Lower leg skin (tissue), 4 donors: ENCODE measurements at regions not wholly inside any gene's neighbourhood (a gene's known extent, or its start where the extent isn't known, plus 50 kb on each side); places are given as distances from the start of the nearest gene placed in this dataset.

Experiments
- DNase-seq, 2 donors: peaks; one replicate each; pipeline ENCODE4 v3.0.0-alpha.2; 2019; ENCODE audit warnings: low spot score in 2 of 2
- H3K4me3 ChIP-seq: fragments of 200-600 bp; sonication (generic); 2 replicates; pipeline ENCODE4 v1.5.1; 2017; ENCODE audit warnings: mild to moderate bottlenecking, low read depth; ENCODE audit not compliant: poor library complexity, severe bottlenecking
- POLR2A ChIP-seq, 2 donors: fragments of 450-650 bp; IDR thresholded peaks; one replicate each; pipeline ENCODE4 v1.6.1; 2016 to 2017; ENCODE audit warnings: antibody characterized with exemption in 2 of 2, mild to moderate bottlenecking in 1 of 2, moderate library complexity in 1 of 2
- WGBS, 2 donors: methylation state at CpG; one replicate each; pipeline ENCODE4 v1.1.5; 2018; 5-methylcytosine and 5-hydroxymethylcytosine counted together
- intact Hi-C: fragments of 100-400 bp; cut with DNase I; formaldehyde crosslinking; loops from one replicate; pipeline ENCODE4 v1.15.0; 2023; ENCODE audit warnings: low total_unique reads
- TF ChIP-seq, protein P1 (sequence below), 3 donors: fragments of 450-650 bp; IDR thresholded peaks; one replicate each; pipeline ENCODE4 v1.5.1; 2016; ENCODE audit warnings: antibody characterized with exemption in 3 of 3, mild to moderate bottlenecking in 3 of 3, moderate library complexity in 2 of 3

DNA sequence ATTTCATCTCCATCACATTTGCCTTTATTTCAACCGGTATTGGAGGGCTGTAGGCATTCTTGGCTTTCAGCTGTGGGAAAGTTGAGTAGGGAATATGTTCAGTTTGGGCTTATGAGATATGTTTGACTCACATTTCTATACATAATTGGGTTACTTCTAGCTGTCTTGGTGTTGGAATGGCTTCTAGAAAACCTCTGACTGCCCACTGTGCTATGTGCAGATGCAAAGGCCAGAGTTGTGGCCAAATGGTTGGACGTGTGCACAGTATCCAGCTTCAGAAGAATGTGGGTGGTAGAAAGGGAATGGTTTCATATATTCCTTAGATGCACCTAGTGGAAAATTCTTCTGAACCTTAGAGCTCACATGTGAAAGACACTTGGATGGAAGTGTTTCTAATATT, 92.6 kb upstream of the H2AZ1 start:
- intact Hi-C loops = no loop called here
- H3K4me3 ChIP-seq = no peak overlapping the region
- TF ChIP-seq, protein P1, sequence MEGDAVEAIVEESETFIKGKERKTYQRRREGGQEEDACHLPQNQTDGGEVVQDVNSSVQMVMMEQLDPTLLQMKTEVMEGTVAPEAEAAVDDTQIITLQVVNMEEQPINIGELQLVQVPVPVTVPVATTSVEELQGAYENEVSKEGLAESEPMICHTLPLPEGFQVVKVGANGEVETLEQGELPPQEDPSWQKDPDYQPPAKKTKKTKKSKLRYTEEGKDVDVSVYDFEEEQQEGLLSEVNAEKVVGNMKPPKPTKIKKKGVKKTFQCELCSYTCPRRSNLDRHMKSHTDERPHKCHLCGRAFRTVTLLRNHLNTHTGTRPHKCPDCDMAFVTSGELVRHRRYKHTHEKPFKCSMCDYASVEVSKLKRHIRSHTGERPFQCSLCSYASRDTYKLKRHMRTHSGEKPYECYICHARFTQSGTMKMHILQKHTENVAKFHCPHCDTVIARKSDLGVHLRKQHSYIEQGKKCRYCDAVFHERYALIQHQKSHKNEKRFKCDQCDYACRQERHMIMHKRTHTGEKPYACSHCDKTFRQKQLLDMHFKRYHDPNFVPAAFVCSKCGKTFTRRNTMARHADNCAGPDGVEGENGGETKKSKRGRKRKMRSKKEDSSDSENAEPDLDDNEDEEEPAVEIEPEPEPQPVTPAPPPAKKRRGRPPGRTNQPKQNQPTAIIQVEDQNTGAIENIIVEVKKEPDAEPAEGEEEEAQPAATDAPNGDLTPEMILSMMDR (IDR thresholded peaks at IDR 0.05) = no peak
- TF ChIP-seq POLR2A (IDR thresholded peaks at IDR 0.05) = no peak
- 81% methylated on average over 2 of the region's 2 CpGs for WGBS, 2 donors
- DNase-seq = no peak

DNA sequence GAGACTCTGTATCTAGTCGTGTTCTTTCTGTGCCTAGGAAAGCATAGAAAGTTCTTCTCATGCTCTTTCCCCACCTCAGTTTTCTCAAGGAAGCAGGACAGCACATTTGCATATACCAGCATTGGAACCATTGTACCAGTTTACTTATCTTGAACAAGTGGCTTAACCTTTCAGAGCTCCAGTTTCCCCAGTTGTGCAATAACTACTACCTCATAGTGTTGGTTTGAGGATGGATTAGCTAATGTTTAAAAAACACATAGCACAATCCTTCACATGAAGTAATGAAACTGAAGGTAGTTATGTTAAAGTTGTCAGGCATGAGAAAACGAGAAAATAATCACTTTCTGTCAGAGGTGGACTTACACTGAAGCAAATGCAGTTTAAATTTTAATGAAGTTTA, 92.2 kb upstream of the H2AZ1 start:
- DNase-seq = no peak
- TF ChIP-seq, protein P1 (IDR thresholded peaks at IDR 0.05) = no peak
- WGBS, 2 donors = 65 to 74% methylated on average over 2 of the region's 2 CpGs
- no peak overlapping the region for H3K4me3 ChIP-seq
- intact Hi-C loops = no loop called here

DNA sequence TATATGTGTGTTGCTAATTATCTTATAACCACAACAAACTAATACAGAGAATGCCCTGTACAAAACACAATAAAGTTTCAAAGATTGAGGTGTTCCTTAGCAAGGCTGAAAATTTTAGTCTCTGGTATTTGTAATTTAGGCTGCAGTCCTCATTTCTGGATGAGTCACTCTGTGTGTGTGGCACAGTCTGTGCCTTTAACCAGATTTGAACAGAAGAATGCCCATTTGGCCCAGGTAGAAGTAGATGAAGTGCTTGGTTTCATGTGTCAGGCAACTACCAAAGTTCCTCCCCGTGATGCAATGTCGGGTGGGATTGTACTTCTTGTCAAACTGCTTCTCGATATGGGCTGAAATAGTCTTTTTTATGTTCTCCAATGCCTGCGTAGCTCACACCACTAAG, 91.6 kb upstream of the H2AZ1 start:
- 85 to 87% methylated on average over 4 of the region's 4 CpGs for WGBS, 2 donors
- intact Hi-C loops = no loop called here
- DNase-seq = no peak
- no peak for TF ChIP-seq POLR2A (IDR thresholded peaks at IDR 0.05)
- TF ChIP-seq, protein P1 (IDR thresholded peaks at IDR 0.05) = no peak
- H3K4me3 ChIP-seq = no peak overlapping the region

DNA sequence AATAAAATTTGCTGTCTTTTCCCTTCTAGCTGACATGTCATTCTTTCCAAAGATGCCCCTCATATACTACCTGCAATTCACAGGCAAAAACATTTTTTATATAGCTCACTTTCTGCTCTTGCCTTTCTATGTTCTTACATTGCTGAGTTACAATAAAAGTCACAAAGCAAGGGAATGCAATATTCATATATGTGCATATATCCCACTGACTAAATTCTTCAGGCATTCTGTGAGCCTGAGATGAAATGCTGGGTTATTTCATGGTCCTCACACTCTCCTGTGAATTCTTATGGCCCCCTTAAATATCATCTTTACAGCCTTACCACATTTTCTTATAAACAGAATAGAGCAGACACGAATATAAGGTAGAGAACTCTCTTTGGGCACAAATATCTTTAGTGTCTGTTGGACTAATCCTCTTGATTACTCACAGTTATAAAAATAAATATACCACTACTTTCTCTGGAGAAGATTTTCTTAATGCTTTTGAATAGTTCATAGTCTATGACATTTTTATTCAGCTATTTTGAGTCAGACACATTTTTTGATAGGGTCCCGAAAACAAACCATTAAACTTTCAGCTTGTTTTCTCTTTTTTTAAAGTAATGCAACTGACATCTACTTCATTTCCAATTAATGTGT, 84.1 kb upstream of the H2AZ1 start:
- intact Hi-C loops = no loop called here
- WGBS, 2 donors = 82 to 91% methylated on average over 2 of the region's 2 CpGs
- TF ChIP-seq, protein P1 (IDR thresholded peaks at IDR 0.05) = no peak
- TF ChIP-seq POLR2A (IDR thresholded peaks at IDR 0.05) = no peak
- H3K4me3 ChIP-seq = no peak overlapping the region
- no peak for DNase-seq

DNA sequence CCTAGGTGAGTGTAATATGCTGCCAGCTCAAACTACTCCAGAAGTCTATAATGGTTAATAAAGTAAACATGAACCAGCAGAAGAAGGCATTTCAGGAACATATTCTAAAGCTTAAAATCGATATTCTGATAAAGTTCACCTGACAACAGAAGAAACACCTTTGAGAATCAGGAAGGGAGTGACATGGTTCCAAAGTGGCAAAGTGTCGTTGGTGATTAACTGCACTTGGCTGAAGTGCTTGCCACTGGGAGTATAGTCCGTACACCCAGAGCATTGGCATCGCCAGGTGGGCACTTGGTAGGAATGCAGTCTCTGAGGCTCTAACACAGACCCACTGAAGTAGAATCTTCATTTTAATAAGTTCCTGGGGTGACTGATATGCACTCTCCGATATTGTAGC, 76.0 kb upstream of the H2AZ1 start:
- WGBS, 2 donors = 88 to 89% methylated on average over 5 of the region's 5 CpGs
- H3K4me3 ChIP-seq = no peak overlapping the region
- TF ChIP-seq, protein P1 (IDR thresholded peaks at IDR 0.05) = no peak
- TF ChIP-seq POLR2A (IDR thresholded peaks at IDR 0.05) = no peak
- intact Hi-C loops = no loop called here
- DNase-seq = no peak

DNA sequence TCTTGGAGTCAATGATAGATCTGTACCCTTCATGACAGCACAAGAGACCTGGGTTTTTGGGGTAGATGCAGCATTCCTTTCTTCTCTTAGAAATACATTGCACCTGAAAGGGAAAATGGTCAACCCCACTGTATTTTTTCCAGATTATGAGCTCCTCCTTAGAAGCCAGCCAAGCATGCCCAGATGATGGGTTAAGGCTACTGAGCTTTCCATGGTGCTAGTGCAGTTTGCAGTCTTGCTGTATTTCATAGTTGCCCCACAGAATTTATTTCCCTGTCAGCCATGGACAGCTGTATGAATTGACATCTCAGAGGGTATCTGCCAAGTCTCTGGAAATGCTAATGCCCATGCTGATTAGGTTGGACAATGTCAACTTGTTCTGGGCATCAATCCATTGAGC, 73.7 kb upstream of the H2AZ1 start:
- intact Hi-C loops = no loop called here
- no peak overlapping the region for H3K4me3 ChIP-seq
- DNase-seq = no peak
- TF ChIP-seq, protein P1 (IDR thresholded peaks at IDR 0.05) = no peak
- no peak for TF ChIP-seq POLR2A (IDR thresholded peaks at IDR 0.05)
